PC-9 (cell line): ENCODE measurements at regions not wholly inside any gene's neighbourhood (a gene's known extent, or its start where the extent isn't known, plus 50 kb on each side); places are given as distances from the start of the nearest gene placed in this dataset.

Source experiments
- CTCF ChIP-seq: fragments of 200-600 bp; sonication (generic); conservative IDR thresholded peaks from 2 replicates; pipeline ENCODE4 v1.6.1; 2017; ENCODE audit warnings: mixed run types, antibody characterized with exemption, mild to moderate bottlenecking, moderate library complexity
- EZH2 ChIP-seq: fragments of 200-600 bp; sonication (generic); IDR thresholded peaks from 2 replicates; pipeline ENCODE4 v1.8.0; 2017; ENCODE audit warnings: antibody characterized with exemption, low read depth

GRCh38 chr12:24044941-24045703 is 95.7 kb upstream of the SOX5 start:
- TF ChIP-seq CTCF = no peak
- no peak for TF ChIP-seq EZH2
